ENCODE measurements at regions not wholly inside any gene's neighbourhood (a gene's known extent, or its start where the extent isn't known, plus 50 kb on each side); places are given as distances from the start of the nearest gene placed in this dataset.
"Not testable (repeated sequence)": the region's sequence is repeated elsewhere in the genome, so short reads cannot be mapped to it uniquely, and the experiment has no call there.

DNA sequence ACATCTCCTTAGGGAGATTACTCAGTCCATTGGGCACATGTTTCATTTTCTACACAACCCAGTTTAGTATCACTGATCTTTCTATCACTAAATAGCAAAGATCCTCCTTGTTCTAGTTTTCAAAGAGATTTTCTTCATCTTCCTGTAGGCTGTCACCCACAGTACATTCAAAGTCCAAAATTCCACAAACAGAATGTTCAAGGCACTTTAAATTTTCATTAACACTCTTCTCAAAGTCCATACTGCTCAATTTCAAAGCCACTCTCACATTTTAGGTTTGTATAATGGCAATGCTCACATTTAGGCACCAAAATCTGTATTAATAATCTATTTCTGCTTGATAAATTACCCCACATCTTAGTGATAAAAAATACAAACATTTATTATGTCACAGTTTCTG, 152.8 kb downstream of the FSIP2 start:
- DNase-seq = no peak

DNA sequence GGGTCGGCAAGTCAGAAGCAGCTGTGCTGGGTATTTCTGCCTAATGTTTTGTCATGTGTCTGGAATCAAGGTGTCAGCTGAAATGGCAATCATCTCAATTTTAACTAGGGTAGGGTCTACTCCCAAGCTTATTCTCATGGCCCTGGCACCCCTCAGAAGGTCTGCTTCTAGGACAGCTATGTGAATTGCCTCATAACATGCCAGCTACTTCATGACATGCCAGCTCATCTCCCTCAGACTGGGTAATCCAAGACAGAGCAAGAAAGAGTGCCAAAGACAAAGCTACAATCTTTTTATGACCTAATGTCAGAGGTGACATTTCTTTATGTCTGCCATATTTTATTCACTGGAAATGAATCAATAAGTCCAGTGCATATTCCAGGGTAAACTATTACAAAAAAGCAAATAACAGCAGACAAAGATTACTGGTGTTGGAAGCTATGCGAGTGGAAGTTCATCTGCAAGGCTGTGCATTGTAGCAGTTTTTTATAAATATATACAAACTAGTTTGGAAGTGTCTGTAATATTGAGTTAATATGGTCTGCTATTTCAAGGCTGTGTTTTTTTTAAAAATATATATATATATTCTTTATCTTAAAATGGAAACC, 153.3 kb downstream of the FSIP2 start:
- no peak for DNase-seq

- no peak for DNase-seq
Observed at GRCh38 chr2:185892484-185892883, 153.9 kb downstream of the FSIP2 start.

- DNase-seq = no peak
Observed at GRCh38 chr2:185894223-185894622, 155.6 kb downstream of the FSIP2 start.

DNA sequence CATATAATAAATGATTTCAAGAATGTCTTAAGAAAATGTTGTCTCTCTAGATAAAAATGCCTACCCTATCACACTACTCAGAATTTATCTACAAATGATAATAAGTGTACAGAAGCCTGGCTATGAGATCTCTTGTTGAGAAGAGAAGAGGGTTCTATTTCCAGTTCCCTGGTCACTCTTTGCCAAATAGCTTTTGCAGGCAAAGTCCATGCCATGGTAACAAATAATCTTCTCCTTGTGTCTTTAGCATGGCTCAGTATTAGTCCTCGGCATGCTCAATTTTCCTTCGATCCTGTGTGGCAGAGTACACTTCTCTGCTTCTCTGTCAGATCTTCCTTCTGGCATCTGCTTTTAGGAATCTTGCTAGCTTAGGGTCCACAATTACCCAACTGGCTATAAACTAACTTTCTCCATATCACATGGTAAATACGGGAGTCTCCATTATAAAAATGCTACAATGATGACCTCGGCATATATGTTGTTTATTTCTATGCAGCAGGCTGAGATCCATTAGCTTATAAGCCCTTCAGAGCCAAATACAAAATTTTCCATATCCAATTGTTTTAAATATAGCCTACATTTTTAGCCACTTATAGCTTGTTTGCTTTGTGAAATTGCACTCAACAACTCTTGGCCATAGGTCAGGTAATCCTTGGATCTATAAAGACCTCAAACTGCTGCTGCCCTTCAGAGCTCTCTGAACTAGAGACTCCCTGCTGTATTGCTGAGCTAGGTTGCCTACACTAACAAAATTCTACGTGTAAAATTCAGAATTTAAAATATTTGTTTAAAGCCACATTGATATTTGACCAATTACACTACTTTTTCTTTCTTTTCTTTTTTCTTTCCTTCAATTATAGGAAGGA, 157.5 kb downstream of the FSIP2 start:
- DNase-seq = no peak

DNA sequence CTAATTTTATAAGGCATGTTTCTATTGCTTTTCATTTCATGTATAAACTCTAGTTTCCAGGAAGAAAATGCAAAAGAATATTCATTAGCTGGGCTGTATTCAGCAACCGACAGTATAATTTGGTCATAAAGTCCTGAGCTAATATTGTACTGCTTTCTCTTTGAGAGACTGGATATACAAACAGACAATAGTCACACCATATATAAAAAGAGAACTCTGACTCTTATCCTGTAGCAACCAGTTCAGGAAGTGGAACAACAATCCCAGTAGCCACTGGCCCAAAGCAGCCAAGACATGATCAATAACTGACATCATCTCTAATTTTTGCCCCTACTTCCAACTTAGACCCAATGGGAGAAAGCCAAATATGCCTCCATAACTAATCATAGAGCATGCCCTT, 160.8 kb downstream of the FSIP2 start:
- DNase-seq = no peak

DNA sequence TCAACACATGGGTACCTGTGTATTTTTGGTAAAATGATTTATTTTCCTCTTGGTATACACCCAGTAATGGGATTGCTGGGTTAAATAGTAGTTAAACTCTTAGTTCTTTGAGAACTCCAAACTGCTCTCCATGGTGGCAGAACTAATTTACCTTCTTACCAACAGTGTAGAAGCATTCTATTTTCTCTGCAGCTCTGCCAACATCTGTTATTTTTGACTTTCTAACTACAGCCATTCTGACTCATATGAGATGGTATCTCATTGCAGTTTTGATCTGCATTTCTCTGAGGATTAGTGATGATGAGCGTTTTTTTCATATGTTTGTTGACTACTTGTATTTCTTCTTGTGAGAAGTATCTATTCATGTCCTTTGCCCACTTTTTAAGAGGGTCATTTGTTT, 180.6 kb downstream of the FSIP2 start:
- DNase-seq = no peak

GRCh38 chr2:185921048-185921756, 182.6 kb downstream of the FSIP2 start:
- DNase-seq = no peak

DNA sequence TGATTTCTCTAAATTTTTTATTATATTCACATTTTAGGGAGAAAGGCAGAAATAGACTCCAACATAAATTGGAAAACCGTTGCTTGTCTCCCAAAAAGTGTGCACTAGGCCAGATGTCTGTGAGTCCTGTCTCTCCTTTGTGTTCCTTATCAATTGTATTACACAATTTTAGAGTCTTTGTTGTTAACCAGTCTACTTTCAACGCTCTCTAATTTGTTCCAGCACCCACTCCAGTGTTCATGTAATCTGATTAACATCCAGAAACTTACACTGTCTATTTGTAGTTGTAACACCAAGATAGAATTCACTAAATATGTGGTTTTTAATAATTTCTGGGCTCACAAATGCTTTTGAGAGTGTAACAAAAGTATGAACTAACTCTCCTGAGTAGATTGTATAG, 195.6 kb downstream of the FSIP2 start:
- DNase-seq = no peak

- no peak for DNase-seq
Observed at GRCh38 chr2:185939858-185940257, 201.3 kb downstream of the FSIP2 start.

GRCh38 chr2:185942855-185943254, 204.3 kb downstream of the FSIP2 start:
- no peak for DNase-seq

- no peak for DNase-seq
Observed at GRCh38 chr2:185947722-185948121, 209.1 kb downstream of the FSIP2 start.

DNA sequence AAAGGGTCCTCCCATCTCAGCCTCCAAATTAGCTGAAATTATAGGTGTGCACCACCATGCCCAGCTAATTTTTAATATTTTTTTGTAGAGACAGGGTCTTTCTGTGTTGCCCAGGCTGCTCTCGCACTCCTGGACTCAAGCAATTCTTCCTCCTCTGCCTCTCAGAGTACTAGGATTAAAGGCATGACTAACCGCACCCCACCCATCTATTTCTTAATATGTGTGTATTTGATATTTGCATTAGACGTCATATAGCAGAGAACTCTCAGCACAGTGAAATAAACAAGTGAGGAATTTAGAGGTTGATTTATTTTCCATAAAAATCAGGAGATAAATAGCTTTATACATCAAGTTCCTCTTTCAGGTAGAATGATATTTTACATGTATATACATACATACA, 213.5 kb downstream of the FSIP2 start:
- no peak for DNase-seq

GRCh38 chr2:185954389-185954788, 215.8 kb downstream of the FSIP2 start:
- DNase-seq = no peak

- DNase-seq = no peak
Observed at GRCh38 chr2:185955050-185955449, 216.4 kb downstream of the FSIP2 start.

- no peak for DNase-seq
Observed at GRCh38 chr2:185967335-185967734, 228.7 kb downstream of the FSIP2 start.

DNA sequence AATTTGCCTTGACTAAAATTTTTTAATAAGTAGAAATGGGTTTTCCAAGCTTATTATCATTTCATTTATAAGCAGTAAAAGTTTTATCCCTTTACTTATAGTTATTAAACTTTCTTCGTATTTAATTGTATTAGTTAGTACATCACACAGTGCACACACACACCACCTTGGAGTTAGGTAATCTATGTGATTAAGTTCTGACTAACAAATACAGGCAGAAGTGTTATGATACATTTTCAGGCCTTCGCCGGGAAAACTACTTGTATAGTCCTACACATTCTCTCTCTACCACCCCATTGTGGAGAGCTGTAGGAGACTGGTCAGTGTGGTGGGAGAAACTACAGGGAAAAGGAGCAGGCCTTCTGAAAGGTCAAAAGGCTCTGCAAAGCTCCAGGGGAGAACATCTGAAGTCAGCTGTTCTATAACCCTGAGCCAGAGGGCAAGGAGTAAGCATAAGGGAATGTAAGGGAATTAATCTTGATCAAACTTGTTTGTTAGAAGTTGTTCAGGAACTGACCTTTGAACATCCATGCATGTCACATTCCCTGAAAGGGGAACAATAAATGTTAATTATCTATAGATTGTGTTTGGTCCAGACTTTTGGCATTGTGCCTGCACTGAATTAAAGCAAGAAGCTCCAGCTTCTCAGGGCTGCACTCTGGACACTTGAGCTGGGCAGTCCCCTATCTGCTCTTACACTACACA, 231.7 kb downstream of the FSIP2 start:
- no peak for DNase-seq

GRCh38 chr2:185978634-185979407, 240.2 kb downstream of the FSIP2 start:
- DNase-seq = no peak

GRCh38 chr2:185979546-185980071, 241.0 kb downstream of the FSIP2 start:
- no peak for DNase-seq

DNA sequence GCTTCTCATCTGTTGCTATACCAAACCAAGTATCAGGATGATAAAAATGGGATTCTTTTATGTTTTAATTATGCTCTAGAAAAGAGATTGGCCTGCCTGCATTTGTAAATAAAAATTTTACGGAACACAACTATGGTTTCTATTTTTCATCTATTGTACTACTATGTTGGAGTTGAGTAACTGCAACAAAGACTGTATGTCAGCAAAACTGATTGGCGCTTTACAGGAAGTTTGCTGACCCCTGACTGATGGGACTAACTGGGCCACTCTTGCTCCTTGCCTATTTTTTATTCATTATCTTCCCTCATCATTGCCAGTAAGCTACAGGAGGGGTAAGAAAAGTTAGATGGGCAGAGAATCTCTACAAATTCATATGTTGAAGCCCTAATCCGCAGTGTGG, 242.3 kb downstream of the FSIP2 start:
- DNase-seq = no peak

- no peak for DNase-seq
Observed at GRCh38 chr2:185984670-185985069, 246.1 kb downstream of the FSIP2 start.

DNA sequence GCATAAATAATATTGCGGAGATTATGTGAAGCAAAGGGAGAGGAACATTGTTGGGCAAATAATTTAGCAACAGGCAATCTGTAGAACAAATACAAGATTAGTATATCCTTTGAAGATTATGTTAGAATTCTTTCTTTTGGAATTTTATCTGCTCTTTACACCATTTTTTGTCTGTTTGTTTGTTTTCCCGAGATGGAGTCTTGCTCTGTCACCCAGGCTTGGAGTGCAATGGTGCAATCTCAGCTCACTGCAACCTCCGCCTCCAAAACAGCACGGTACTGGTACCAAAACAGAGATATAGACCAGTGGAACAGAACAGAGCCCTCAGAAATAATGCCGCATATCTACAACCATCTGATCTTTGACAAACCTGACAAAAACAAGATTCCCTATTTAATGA, 250.3 kb downstream of the FSIP2 start:
- not testable (repeated sequence) for DNase-seq

Data from NCI-H510A treated with DMSO at 0.1 percent for 48 hours (cell line).